Coronary artery (tissue), 2 donors: ENCODE measurements at regions not wholly inside any gene's neighbourhood (a gene's known extent, or its start where the extent isn't known, plus 50 kb on each side); places are given as distances from the start of the nearest gene placed in this dataset.

Source experiments
- DNase-seq: peaks from one replicate; pipeline ENCODE4 v3.0.0-alpha.2; 2017; ENCODE audit warnings: low spot score
- H3K27ac ChIP-seq, 2 donors: fragments of 200-600 bp; sonication (generic); one replicate each; pipeline ENCODE4 v1.5.1; 2016 to 2019
- H3K4me3 ChIP-seq: fragments of 200-600 bp; sonication (generic); 2 replicates; pipeline ENCODE4 v1.5.1; 2016; ENCODE audit warnings: mild to moderate bottlenecking, moderate library complexity
- TF ChIP-seq, protein P1 (sequence below): fragments of 200-600 bp; sonication (generic); IDR thresholded peaks from one replicate; pipeline ENCODE4 v1.5.1; 2019; ENCODE audit warnings: antibody characterized with exemption

DNA sequence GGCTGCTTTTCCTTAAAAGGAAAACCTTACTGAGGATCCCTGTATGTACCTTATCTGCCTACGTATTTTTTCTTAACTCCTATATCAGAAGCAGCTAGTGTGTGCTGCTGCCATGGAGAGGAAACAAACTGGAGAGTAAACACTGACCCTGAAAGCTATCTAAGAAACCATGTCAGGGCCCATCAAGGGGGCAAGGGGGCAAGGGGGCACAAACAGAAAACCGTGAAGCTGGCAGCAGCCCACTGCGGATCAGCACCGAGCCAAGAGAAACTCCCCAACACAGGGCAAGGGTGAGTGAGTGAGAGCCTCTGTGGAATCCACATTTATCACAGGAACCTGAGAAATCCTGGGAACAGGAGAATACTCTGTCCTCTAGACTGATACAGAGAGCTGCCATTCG lies 1204.2 kb downstream of the PCDH18 start:
- no peak overlapping the region for H3K27ac ChIP-seq
- no peak for DNase-seq
- H3K4me3 ChIP-seq, result no peak overlapping the region
- TF ChIP-seq, protein P1, sequence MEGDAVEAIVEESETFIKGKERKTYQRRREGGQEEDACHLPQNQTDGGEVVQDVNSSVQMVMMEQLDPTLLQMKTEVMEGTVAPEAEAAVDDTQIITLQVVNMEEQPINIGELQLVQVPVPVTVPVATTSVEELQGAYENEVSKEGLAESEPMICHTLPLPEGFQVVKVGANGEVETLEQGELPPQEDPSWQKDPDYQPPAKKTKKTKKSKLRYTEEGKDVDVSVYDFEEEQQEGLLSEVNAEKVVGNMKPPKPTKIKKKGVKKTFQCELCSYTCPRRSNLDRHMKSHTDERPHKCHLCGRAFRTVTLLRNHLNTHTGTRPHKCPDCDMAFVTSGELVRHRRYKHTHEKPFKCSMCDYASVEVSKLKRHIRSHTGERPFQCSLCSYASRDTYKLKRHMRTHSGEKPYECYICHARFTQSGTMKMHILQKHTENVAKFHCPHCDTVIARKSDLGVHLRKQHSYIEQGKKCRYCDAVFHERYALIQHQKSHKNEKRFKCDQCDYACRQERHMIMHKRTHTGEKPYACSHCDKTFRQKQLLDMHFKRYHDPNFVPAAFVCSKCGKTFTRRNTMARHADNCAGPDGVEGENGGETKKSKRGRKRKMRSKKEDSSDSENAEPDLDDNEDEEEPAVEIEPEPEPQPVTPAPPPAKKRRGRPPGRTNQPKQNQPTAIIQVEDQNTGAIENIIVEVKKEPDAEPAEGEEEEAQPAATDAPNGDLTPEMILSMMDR, result no peak

DNA sequence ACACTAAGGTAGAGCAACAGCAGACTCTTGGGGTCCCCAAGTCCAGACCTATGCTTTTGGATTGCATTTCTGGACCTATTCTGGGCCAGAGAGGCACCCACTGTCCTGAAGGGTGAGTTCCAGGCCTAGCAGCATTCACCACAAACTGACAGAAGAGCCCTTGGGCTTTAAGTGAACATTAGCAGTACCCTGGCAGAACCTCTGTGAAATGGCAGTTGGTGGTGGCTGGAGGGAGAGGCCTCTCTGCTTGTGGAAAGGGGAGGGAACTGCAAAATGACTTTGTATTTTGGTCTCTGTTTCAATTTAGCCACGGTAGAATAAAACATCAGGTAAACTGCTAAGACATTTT lies 1211.9 kb downstream of the PCDH18 start:
- TF ChIP-seq, protein P1, result no peak
- no peak for DNase-seq
- no peak overlapping the region for H3K27ac ChIP-seq
- H3K4me3 ChIP-seq, result no peak overlapping the region

DNA sequence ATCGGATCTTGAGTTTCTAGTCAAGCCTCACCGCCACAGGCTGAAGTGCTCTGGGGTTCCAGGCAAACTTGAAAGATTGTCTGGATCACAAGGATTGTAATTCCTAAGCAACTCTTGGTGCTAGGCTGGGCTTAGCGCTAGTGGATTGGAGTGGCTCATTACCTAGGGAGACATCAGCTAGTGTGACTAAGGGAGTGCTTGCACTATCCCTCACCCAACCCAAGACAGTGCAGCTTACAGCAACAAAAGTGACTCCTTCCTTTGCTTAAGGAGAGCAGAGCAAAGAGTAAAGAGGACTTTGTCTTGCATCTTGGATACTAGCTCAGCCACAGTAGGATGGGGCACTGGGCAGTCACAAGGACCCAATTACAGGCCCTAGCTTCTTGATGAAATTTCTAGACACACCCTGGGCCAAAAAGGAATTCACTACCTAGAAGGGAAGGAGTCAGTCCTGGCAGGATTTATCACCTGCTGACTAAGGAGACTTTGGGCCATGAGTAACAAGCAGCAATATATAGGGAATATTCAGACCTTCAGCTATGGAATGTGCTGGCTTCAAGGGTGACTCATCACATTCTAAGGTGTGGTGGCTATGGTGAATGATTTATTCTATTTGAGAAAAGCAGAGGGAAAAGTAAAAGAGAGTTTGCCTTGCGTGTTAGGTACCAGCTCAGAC lies 1212.4 kb downstream of the PCDH18 start:
- H3K27ac ChIP-seq, result no peak overlapping the region
- H3K4me3 ChIP-seq, result no peak overlapping the region
- no peak for DNase-seq
- TF ChIP-seq, protein P1, result no peak

DNA sequence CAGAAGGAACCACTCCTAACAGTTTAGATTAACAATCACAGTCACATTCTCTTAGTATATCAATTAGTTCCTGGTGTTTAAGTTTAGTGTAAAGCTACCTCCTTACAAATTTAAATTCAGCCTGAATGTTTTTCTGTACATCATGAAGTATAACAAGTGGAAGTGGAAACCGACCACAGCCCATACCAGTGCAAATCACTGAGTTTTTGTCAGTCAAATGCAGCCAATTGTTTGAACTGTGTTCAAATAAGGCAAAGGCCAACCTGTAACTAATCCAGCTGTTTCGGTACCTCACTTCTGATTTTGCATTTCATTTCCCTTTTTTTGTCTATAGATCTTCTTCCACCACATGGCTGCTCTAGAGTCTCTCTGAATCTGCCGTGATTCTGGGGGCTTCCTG lies 1215.3 kb downstream of the PCDH18 start:
- TF ChIP-seq, protein P1, result no peak
- no peak for DNase-seq
- Histone ChIP-seq H3K4me3 (no peak overlapping the region), H3K27ac (no peak overlapping the region)

DNA sequence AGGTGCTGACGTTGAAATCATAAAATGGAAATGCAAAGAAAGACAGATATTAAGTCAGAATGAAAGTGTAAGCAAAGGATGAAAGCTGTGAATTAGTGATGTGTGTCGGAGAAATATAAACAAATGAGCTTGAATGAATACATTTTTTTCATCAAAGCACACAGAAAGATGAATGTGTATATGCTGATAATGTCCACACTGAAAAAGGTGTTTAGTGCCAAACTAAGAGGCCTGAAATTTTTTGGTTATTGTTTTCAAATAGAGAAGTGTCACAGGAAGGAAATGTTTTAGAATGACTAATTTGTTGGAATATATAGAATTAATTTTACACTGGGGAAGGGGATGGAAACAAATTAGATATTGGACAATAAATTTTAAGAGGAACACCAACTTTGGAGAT lies 1217.6 kb downstream of the PCDH18 start:
- DNase-seq, result no peak
- Histone ChIP-seq H3K27ac (no peak overlapping the region), H3K4me3 (no peak overlapping the region)
- TF ChIP-seq, protein P1, result no peak

DNA sequence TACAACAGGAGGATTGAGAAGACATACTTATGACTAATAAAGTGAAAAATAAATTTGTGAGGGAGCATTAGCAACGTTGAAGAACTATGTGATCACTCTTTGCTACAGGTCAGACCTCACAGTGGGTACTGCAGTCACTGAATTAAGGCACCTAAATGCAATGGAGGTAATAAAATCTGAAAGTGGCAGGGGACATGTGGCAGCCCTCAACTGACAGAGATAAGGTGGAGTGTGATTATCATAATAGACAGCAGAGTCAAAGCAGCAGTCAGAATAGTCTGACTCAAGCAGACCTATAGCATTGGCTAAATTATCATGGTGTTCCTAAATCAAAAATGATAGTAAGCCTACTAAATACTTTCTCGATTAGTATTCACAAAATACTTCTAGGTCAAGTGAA lies 1220.5 kb downstream of the PCDH18 start:
- TF ChIP-seq, protein P1, result no peak
- DNase-seq, result no peak
- H3K4me3 ChIP-seq, result no peak overlapping the region
- no peak overlapping the region for H3K27ac ChIP-seq

DNA sequence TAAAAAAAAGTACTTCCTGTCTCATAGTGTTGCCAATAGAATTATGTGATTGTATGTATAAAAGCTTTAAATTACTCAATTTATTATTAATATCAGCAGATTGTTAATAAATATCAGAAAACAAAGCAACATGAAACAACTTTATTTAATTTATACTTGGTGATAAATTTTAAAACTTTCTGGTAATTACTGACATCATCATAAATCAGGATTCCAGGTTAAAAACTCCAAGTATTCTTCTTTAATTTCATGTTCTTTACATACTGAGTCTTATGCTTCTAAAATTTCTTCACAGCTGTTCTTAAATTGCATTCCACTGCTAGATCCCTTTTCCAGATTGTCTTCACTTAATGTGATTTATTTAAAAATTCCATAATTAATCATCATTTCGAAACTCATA lies 1224.5 kb downstream of the PCDH18 start:
- no peak for DNase-seq
- Histone ChIP-seq H3K27ac (no peak overlapping the region), H3K4me3 (no peak overlapping the region)
- TF ChIP-seq, protein P1, result no peak
